Ramos (cell line): ENCODE measurements at regions not wholly inside any gene's neighbourhood (a gene's known extent, or its start where the extent isn't known, plus 50 kb on each side); places are given as distances from the start of the nearest gene placed in this dataset.

ENCODE experiments used
- in situ Hi-C: fragments of 300-500 bp; cut with MboI; formaldehyde crosslinking; loops from one replicate; pipeline ENCODE4 v1.14.3; 2022; ENCODE audit warnings: low sequenced_read_pairs; ENCODE audit not compliant: unreplicated experiment

GRCh38 chr19:30882411-30883005, 466.7 kb downstream of the TSHZ3 start:
- in situ Hi-C loops, result no loop called here

- in situ Hi-C loops, result no loop called here
Measured at GRCh38 chr19:30881930-30882329, 467.3 kb downstream of the TSHZ3 start.

GRCh38 chr19:30881281-30881680, 468.0 kb downstream of the TSHZ3 start:
- in situ Hi-C loops, result no loop called here

- in situ Hi-C loops, result no loop called here
Measured at GRCh38 chr19:30880551-30880950, 468.7 kb downstream of the TSHZ3 start.

- in situ Hi-C loops, result no loop called here
Measured at GRCh38 chr19:30880151-30880550, 469.1 kb downstream of the TSHZ3 start.

GRCh38 chr19:30879736-30880135, 469.5 kb downstream of the TSHZ3 start:
- in situ Hi-C loops, result no loop called here

GRCh38 chr19:30879225-30879624, 470.0 kb downstream of the TSHZ3 start:
- in situ Hi-C loops, result no loop called here

GRCh38 chr19:30878495-30878894, 470.7 kb downstream of the TSHZ3 start:
- in situ Hi-C loops, result no loop called here

GRCh38 chr19:30877661-30878113, 471.5 kb downstream of the TSHZ3 start:
- in situ Hi-C loops, result no loop called here

- in situ Hi-C loops, result no loop called here
Measured at GRCh38 chr19:30873691-30874090, 475.5 kb downstream of the TSHZ3 start.

- in situ Hi-C loops, result no loop called here
Measured at GRCh38 chr19:30873003-30873402, 476.2 kb downstream of the TSHZ3 start.

GRCh38 chr19:30871979-30872378, 477.3 kb downstream of the TSHZ3 start:
- in situ Hi-C loops, result no loop called here

GRCh38 chr19:30870876-30871275, 478.4 kb downstream of the TSHZ3 start:
- in situ Hi-C loops, result no loop called here

GRCh38 chr19:30865511-30865910, 483.7 kb downstream of the TSHZ3 start:
- in situ Hi-C loops, result no loop called here

GRCh38 chr19:30864391-30865215, 484.6 kb downstream of the TSHZ3 start:
- in situ Hi-C loops, result no loop called here

- in situ Hi-C loops, result no loop called here
Measured at GRCh38 chr19:30862876-30863275, 486.4 kb downstream of the TSHZ3 start.

GRCh38 chr19:30861919-30862318, 487.3 kb downstream of the TSHZ3 start:
- in situ Hi-C loops, result no loop called here

- in situ Hi-C loops, result no loop called here
Measured at GRCh38 chr19:30857966-30858490, 485.8 kb downstream of the ZNF536 start.

- in situ Hi-C loops, result no loop called here
Measured at GRCh38 chr19:30857388-30857787, 485.2 kb downstream of the ZNF536 start.

- in situ Hi-C loops, result no loop called here
Measured at GRCh38 chr19:30856786-30857185, 484.6 kb downstream of the ZNF536 start.

- in situ Hi-C loops, result no loop called here
Measured at GRCh38 chr19:30856376-30856775, 484.2 kb downstream of the ZNF536 start.

- in situ Hi-C loops, result no loop called here
Measured at GRCh38 chr19:30855442-30855841, 483.3 kb downstream of the ZNF536 start.
